HG03066 (cell line): ENCODE measurements at regions not wholly inside any gene's neighbourhood (a gene's known extent, or its start where the extent isn't known, plus 50 kb on each side); places are given as distances from the start of the nearest gene placed in this dataset.

ENCODE experiments used
- ATAC-seq: cut with Tn5 transposase; IDR thresholded peaks from one replicate; pipeline ENCODE4 v1.9.1; 2021; ENCODE audit warnings: low read depth; ENCODE audit not compliant: unreplicated experiment

- no peak for ATAC-seq
Measured at GRCh38 chr3:43783987-43784639, 93.4 kb downstream of the ABHD5 start.

- no peak for ATAC-seq
Measured at GRCh38 chr3:43784640-43785011, 93.9 kb downstream of the ABHD5 start.

DNA sequence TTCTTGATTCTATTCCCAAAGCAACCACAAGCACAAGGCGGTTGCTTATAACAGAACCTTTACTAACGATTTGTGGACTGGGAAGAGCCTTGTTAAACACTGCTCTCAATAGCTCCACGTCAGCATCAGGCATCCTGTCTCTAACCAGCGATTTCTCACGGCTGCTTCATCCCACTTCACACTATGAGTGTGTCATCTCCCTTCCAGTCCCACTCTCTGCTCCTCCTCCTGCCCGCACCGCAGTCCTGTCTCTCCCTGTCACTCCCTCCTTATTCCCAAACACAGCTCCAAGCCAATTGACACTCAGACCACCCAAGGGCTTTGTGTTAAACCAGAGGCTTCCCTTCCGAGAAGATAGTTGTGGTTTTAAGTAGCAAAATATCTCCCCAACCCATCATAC is 94.8 kb downstream of the ABHD5 start:
- ATAC-seq = no peak

- no peak for ATAC-seq
Measured at GRCh38 chr3:43786102-43786501, 95.4 kb downstream of the ABHD5 start.

- ATAC-seq = no peak
Measured at GRCh38 chr3:43786526-43787305, 96.0 kb downstream of the ABHD5 start.

DNA sequence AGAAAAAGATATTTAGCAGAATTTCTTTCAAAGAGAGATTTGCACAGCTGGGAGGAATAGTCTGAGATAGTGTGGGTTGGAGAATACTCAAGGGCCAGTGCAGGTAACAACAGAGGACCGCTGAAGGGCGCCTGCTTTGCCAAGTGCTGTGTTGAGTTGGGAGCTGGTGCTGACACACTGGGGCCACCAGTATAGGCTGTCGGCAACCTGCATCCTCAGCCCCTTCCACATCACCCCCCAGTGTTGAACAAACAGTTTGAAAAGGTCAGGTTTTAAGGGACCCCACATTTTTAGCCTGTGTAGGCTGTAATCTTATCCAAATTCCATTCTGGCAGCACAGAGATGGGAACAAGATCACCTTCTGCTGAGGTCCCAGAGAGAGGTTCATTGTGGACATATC is 96.6 kb downstream of the ABHD5 start:
- no peak for ATAC-seq

DNA sequence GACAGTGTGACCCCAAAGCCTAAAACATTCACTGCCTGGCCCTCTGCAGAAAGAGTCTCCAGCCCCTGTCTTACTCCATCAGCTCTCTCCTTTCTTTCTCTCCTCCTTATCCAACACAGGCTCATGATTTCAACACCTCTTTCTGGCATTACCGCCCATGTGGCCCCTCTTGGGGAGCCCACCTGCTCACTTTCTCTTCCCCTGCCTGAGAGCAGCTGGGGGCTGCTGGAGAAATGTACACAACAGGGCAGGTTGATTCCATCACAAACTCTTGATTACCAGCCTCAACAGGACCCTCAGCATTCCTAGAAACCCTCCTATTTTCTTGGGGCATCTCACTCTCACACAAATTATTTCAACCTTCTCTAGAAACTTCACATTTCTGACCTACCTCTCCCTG is 98.3 kb downstream of the ABHD5 start:
- ATAC-seq = no peak

- ATAC-seq = no peak
Measured at GRCh38 chr3:43790060-43790459, 99.3 kb downstream of the ABHD5 start.

DNA sequence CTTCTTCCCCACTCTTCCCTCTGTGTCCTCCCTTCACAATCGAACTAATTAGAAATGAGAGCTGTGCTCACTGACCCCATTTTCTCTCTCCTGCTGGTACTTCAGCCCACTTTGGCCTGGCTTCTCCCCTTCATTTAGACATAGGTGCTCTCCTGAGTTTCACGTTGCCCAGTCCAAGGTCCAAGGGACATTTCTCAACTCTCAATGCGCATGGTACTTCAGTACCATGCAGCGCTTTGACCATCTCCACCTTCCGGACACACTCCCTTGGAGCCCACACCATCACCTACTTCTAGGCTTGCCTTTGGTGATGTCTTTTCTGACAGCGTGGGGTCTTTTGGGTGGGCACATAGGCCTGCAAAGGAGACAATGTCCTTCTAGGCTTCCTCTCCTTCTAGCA is 99.7 kb downstream of the ABHD5 start:
- ATAC-seq = no peak

GRCh38 chr3:43791246-43791645 is 100.5 kb downstream of the ABHD5 start:
- no peak for ATAC-seq

DNA sequence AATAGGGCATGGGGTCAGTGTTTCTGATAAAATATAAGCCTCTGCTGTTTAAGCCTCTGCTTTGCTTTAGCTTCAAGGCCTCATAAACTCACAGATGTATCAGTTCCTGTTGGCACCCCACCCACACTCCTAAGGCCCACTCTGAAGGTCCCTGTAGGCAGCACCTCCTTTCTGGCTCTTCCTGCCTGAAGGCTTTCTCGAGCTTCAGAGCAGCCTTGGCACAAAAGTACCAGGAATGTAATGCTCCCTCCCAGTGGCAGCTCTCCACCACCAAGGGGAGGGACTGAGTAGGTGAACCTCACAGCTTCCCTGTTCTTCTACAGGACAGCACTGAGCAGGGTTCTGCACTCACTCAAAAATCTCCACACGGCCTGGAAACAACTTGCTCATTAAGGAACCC is 102.2 kb downstream of the ABHD5 start:
- no peak for ATAC-seq

- ATAC-seq = no peak
Measured at GRCh38 chr3:43793648-43794372, 103.1 kb downstream of the ABHD5 start.

DNA sequence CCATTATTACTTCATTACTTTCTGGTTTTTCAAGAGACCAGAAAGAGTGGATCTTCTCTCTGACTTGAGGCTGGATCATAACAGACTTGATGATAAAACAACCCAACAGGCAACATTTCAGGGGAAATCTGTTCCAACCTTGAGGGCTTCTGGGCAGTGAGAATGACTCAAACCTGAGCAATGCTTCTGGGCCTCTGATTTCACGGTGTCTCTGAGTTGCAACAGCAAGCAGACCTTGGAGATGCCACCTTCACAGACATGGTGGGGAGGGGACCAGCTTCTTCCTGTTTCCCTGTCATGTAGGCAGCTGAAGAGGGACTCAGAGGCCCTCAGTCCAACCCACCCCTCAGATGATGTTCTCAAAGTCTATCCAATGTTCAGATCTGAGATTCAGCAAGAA is 104.0 kb downstream of the ABHD5 start:
- no peak for ATAC-seq

DNA sequence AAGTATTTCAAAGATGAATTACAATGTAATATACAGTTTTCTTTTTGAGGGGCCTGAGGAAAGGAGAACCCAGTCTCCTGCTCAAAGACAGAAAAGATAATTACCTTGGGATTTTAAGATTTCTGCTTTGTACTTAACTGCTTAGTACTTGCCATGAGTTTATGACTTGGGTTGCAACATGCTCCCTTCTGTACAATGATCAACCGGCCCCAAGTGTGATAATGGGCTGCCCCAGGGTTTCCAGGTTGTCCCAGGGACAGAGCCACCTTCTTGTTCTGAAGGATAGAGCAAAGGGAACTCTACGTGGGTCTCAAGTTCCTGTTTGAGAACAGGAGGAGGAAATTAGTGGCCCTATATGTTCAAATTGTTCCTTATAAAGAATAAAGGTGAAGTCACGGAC is 104.8 kb downstream of the ABHD5 start:
- no peak for ATAC-seq

GRCh38 chr3:43796041-43796596 is 105.4 kb downstream of the ABHD5 start:
- no peak for ATAC-seq

DNA sequence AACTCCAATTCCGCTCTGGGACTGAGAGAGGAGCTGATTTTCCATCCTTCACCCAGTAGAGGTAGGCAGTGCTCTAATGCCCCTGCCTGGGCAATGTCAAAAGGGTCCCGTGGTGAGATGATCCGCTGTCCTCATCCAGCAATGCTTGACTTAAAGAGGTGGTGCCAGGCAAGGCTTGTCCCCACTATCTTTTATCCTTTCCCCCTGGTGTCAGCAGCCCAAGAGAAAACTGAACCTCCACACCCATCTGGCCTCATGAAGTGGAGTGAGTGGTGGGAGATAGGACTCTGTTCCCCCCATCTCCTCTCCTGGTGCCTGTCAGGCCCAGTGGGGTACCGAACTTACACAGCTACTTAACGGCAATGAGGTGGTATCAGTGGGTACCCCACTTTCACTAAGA is 107.1 kb downstream of the ABHD5 start:
- ATAC-seq = no peak

GRCh38 chr3:43810797-43811196 is 120.1 kb downstream of the ABHD5 start:
- ATAC-seq = no peak

DNA sequence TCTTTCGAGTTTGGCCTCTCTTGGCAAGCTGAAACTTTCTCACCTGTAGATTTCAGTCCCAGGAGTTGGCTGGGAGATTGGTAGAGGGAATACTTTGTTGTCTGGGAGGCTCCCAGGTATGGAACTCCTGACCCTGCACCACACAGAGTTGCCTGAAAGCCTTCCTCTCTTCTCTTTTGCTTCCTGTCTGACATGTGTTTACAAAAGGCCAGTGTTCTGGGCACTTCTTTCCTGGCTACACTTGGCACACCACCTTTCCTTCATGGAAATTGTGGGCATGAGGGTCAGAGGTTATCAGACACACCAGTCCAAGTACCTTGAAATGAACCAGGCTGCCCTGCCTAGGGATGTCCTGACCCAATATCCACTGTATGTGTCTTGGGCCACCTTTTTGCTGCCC is 123.7 kb downstream of the ABHD5 start:
- ATAC-seq = no peak

DNA sequence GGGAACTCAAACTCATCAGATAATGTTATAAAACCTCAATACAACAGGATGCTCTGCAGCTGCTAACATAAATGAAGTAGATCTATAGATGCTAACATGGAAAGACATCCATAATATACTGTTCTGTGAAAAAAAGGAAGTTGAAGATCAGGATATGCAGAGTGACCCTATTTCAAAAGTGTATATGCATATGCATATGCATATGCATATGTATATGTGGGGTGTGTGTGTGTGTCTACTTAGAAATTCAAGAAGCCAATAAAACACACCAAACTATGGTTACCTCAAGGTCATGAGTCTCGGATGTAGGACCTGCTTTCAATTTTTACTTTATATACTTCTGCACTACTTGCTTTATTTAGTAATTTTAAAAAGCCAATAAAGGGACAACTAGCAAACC is 125.6 kb downstream of the ABHD5 start:
- no peak for ATAC-seq

DNA sequence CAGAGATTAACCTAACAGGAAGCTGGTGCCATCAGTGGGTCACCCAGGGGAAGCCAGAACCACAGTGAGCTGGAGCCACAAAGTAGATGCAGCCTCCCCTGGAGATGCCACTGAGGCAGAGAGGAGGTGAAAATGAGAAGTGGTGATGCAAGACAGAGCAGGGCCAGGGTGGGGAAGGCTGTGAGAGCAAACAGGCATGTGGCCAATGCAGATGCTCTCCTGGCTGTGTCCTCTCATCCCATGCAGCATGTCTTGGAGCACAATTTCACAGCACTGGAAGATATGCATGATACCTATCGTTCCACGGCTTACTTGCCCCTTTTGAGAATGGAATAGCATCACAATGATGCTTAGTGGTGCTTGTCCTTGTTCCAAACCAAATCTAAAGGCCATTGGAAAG is 126.3 kb downstream of the ABHD5 start:
- ATAC-seq = no peak

DNA sequence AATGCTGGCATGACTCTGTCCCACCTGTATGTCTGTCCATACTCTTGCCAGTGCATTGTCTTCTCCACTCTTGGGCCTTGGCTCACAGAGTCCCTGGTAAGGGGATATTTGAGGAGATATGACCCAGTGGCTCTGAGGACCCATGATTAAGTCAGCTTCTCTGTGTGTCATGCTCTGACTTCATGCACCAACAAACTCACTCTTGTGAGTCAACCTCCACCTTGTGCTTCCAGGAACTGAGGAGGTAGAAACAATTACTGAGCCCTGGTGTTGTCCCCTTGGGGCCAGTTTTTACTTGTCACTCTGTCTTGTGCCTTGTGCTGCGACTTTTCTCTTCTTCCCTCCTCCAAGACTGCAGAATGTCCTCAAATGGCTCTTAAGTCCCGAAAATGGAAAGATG is 127.1 kb downstream of the ABHD5 start:
- no peak for ATAC-seq
